IMR-90 (cell line): ENCODE measurements at regions not wholly inside any gene's neighbourhood (a gene's known extent, or its start where the extent isn't known, plus 50 kb on each side); places are given as distances from the start of the nearest gene placed in this dataset.

Source experiments
- BHLHE40 ChIP-seq: fragments of 150-350 bp; IDR thresholded peaks from 2 replicates; pipeline ENCODE4 v1.6.1; 2016; ENCODE audit warnings: mild to moderate bottlenecking, low read depth, low read length
- CEBPB ChIP-seq: IDR thresholded peaks from 2 replicates; pipeline ENCODE4 v1.6.1; 2012; ENCODE audit warnings: low read depth, low read length, improper control_type of control experiment
- FOS ChIP-seq: fragments of 150-350 bp; IDR thresholded peaks from 2 replicates; pipeline ENCODE4 v1.6.1; 2016; ENCODE audit warnings: low read depth, low read length
- MAFK ChIP-seq: IDR thresholded peaks from 2 replicates; pipeline ENCODE4 v1.6.1; 2012; ENCODE audit warnings: low read depth, low read length, improper control_type of control experiment
- MAZ ChIP-seq: IDR thresholded peaks from 2 replicates; pipeline ENCODE4 v1.6.1; 2012; ENCODE audit warnings: low read depth, mild to moderate bottlenecking, low read length, improper control_type of control experiment, moderate library complexity, borderline replicate concordance
- POLR2A ChIP-seq: IDR thresholded peaks from 2 replicates; pipeline ENCODE4 v1.6.1; 2012; ENCODE audit warnings: mild to moderate bottlenecking, low read depth, low read length
- RAD21 ChIP-seq: IDR thresholded peaks from 2 replicates; pipeline ENCODE4 v1.6.1; 2012; ENCODE audit warnings: low read length, improper control_type of control experiment
- RFX5 ChIP-seq: IDR thresholded peaks from 2 replicates; pipeline ENCODE4 v1.8.0; 2012; ENCODE audit warnings: low read depth, mild to moderate bottlenecking, low read length, moderate library complexity
- SMC3 ChIP-seq: fragments of 150-350 bp; IDR thresholded peaks from 2 replicates; pipeline ENCODE4 v1.6.1; 2016; ENCODE audit warnings: low read depth, mild to moderate bottlenecking, antibody characterized with exemption, low read length, moderate library complexity
- TF ChIP-seq, protein P1 (sequence below): conservative IDR thresholded peaks from 2 replicates; pipeline ENCODE4 v1.5.1; 2012; ENCODE audit warnings: mild to moderate bottlenecking, low read depth, low read length, improper control_type of control experiment
- TF ChIP-seq, protein P2 (sequence below): fragments of 150-350 bp; IDR thresholded peaks from 2 replicates; pipeline ENCODE4 v1.6.1; 2016; ENCODE audit warnings: low read depth, mild to moderate bottlenecking, low read length, moderate library complexity, borderline replicate concordance
- TF ChIP-seq, protein P3 (sequence below): fragments of 150-350 bp; IDR thresholded peaks from 2 replicates; pipeline ENCODE4 v1.6.1; 2017; ENCODE audit warnings: mild to moderate bottlenecking, antibody characterized with exemption, low read length, low read depth

- no peak for TF ChIP-seq RFX5
- TF ChIP-seq, protein P1, sequence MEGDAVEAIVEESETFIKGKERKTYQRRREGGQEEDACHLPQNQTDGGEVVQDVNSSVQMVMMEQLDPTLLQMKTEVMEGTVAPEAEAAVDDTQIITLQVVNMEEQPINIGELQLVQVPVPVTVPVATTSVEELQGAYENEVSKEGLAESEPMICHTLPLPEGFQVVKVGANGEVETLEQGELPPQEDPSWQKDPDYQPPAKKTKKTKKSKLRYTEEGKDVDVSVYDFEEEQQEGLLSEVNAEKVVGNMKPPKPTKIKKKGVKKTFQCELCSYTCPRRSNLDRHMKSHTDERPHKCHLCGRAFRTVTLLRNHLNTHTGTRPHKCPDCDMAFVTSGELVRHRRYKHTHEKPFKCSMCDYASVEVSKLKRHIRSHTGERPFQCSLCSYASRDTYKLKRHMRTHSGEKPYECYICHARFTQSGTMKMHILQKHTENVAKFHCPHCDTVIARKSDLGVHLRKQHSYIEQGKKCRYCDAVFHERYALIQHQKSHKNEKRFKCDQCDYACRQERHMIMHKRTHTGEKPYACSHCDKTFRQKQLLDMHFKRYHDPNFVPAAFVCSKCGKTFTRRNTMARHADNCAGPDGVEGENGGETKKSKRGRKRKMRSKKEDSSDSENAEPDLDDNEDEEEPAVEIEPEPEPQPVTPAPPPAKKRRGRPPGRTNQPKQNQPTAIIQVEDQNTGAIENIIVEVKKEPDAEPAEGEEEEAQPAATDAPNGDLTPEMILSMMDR, result peak; percentile 57
- TF ChIP-seq BHLHE40, result no peak
- TF ChIP-seq SMC3, result peak; percentile 61
- peak; percentile 67 for TF ChIP-seq RAD21
- TF ChIP-seq MAZ, result no peak
- TF ChIP-seq FOS, result no peak
- no peak for TF ChIP-seq CEBPB
- no peak for TF ChIP-seq POLR2A
- TF ChIP-seq MAFK, result no peak
- TF ChIP-seq, protein P2, sequence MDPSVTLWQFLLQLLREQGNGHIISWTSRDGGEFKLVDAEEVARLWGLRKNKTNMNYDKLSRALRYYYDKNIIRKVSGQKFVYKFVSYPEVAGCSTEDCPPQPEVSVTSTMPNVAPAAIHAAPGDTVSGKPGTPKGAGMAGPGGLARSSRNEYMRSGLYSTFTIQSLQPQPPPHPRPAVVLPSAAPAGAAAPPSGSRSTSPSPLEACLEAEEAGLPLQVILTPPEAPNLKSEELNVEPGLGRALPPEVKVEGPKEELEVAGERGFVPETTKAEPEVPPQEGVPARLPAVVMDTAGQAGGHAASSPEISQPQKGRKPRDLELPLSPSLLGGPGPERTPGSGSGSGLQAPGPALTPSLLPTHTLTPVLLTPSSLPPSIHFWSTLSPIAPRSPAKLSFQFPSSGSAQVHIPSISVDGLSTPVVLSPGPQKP, result no peak
- TF ChIP-seq, protein P3, sequence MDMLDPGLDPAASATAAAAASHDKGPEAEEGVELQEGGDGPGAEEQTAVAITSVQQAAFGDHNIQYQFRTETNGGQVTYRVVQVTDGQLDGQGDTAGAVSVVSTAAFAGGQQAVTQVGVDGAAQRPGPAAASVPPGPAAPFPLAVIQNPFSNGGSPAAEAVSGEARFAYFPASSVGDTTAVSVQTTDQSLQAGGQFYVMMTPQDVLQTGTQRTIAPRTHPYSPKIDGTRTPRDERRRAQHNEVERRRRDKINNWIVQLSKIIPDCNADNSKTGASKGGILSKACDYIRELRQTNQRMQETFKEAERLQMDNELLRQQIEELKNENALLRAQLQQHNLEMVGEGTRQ, result no peak
These were observed 709.2 kb upstream of the WWC1 start for GRCh38 chr5:167582283-167582682.
